NT2/D1 (cell line): ENCODE measurements at regions not wholly inside any gene's neighbourhood (a gene's known extent, or its start where the extent isn't known, plus 50 kb on each side); places are given as distances from the start of the nearest gene placed in this dataset.
"Not testable (repeated sequence)": the region's sequence is repeated elsewhere in the genome, so short reads cannot be mapped to it uniquely, and the experiment has no call there.

ENCODE experiments used
- DNase-seq: peaks from one replicate; pipeline ENCODE4 v3.0.0-alpha.2; 2011; ENCODE audit warnings: low read depth, low spot score
- H3K27me3 ChIP-seq: 2 replicates; pipeline ENCODE4 v1.6.0; 2011; ENCODE audit warnings: mild to moderate bottlenecking; ENCODE audit not compliant: insufficient read length, insufficient read depth
- H3K36me3 ChIP-seq: 2 replicates; pipeline ENCODE4 v1.6.1; 2011; ENCODE audit warnings: mild to moderate bottlenecking, low read length, mixed read lengths; ENCODE audit not compliant: insufficient read depth, insufficient read length
- H3K4me1 ChIP-seq: 2 replicates; pipeline ENCODE4 v1.5.1; 2011; ENCODE audit not compliant: insufficient read depth, insufficient read length
- H3K4me3 ChIP-seq: 2 replicates; pipeline ENCODE4 v1.5.1; 2011; ENCODE audit warnings: low read depth; ENCODE audit not compliant: insufficient read length
- H3K9ac ChIP-seq: 2 replicates; pipeline ENCODE4 v1.6.0; 2011; ENCODE audit warnings: low read depth; ENCODE audit not compliant: insufficient read length
- H3K9me3 ChIP-seq: 2 replicates; pipeline ENCODE4 v1.5.1; 2011; ENCODE audit warnings: mild to moderate bottlenecking, low read length; ENCODE audit not compliant: insufficient read depth
- SUZ12 ChIP-seq: IDR thresholded peaks from 2 replicates; pipeline ENCODE4 v1.6.1; 2011; ENCODE audit not compliant: insufficient read length, insufficient read depth; ENCODE audit errors: extremely low read depth
- YY1 ChIP-seq: IDR thresholded peaks from 2 replicates; pipeline ENCODE4 v1.6.1; 2011; ENCODE audit not compliant: insufficient read length, insufficient read depth
- ZNF274 ChIP-seq: IDR thresholded peaks from 2 replicates; pipeline ENCODE4 v1.6.1; 2011; ENCODE audit warnings: mild to moderate bottlenecking, low read depth, low read length

DNA sequence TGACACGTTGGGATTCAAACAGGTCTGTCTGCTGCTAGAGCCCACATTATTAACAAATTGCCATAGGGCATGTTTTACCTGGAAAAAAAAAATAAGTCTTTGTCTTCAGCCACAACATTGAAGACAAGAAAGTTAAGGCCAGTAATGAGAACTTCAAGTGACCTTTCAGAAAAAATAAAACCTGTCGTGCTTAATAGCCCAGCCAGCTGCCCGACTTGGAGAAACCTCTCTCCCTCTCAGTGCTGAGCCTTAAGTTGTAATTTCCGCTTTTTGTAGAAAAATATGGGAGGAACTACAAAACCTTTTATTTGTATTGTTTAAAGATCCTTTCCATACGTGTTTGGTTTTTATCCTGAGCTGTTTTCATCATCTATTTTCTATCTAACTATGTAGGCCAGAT lies 454.3 kb upstream of the SLITRK6 start:
- not testable (repeated sequence) for H3K27me3 ChIP-seq, H3K9ac ChIP-seq, H3K36me3 ChIP-seq, H3K4me1 ChIP-seq, DNase-seq, H3K9me3 ChIP-seq, H3K4me3 ChIP-seq

GRCh38 chr13:86255820-86256219 lies 456.6 kb upstream of the SLITRK6 start:
- DNase-seq, H3K4me1 ChIP-seq, H3K9me3 ChIP-seq, H3K36me3 ChIP-seq, H3K9ac ChIP-seq, H3K27me3 ChIP-seq, H3K4me3 ChIP-seq: not testable (repeated sequence)

GRCh38 chr13:86269511-86269910 lies 470.3 kb upstream of the SLITRK6 start:
- H3K27me3 ChIP-seq, result no peaks in the 10 kb centered on the region
- TF ChIP-seq SUZ12 (no peak), ZNF274 (no peak), YY1 (no peak)
- H3K9me3 ChIP-seq, result no peaks in the 10 kb centered on the region
- no peak for DNase-seq
- H3K36me3 ChIP-seq, result no peaks in the 10 kb centered on the region
- no peak overlapping the region for H3K4me3 ChIP-seq
- H3K4me1 ChIP-seq, result no peaks in the 10 kb centered on the region
- no peak overlapping the region for H3K9ac ChIP-seq

- Histone ChIP-seq H3K36me3 (no peaks in the 10 kb centered on the region), H3K4me1 (no peaks in the 10 kb centered on the region), H3K9me3 (no peaks in the 10 kb centered on the region), H3K27me3 (no peaks in the 10 kb centered on the region), H3K9ac (no peak overlapping the region), H3K4me3 (no peak overlapping the region)
- no peak for DNase-seq
- TF ChIP-seq ZNF274 (no peak), YY1 (no peak), SUZ12 (no peak)
These were observed 483.2 kb upstream of the SLITRK6 start for GRCh38 chr13:86282442-86282841.

- H3K4me3 ChIP-seq, result no peak overlapping the region
- no peaks in the 10 kb centered on the region for H3K36me3 ChIP-seq
- no peak for TF ChIP-seq SUZ12
- no peak for TF ChIP-seq ZNF274
- TF ChIP-seq YY1, result no peak
- no peak overlapping the region for H3K9ac ChIP-seq
- no peaks in the 10 kb centered on the region for H3K9me3 ChIP-seq
- DNase-seq, result no peak
- no peaks in the 10 kb centered on the region for H3K27me3 ChIP-seq
- H3K4me1 ChIP-seq, result no peaks in the 10 kb centered on the region
These were observed 483.8 kb upstream of the SLITRK6 start for GRCh38 chr13:86283031-86283430.

- TF ChIP-seq SUZ12 (no peak), ZNF274 (no peak), YY1 (no peak)
- H3K9me3 ChIP-seq, result no peaks in the 10 kb centered on the region
These were observed 499.5 kb upstream of the SLITRK6 start for GRCh38 chr13:86298725-86299124.

GRCh38 chr13:86299128-86299527 lies 499.9 kb upstream of the SLITRK6 start:
- TF ChIP-seq ZNF274, result no peak
- no peak for TF ChIP-seq YY1
- no peak for TF ChIP-seq SUZ12
- Histone ChIP-seq H3K9ac (no peak overlapping the region), H3K27me3 (no peaks in the 10 kb centered on the region), H3K4me1 (no peaks in the 10 kb centered on the region), H3K4me3 (no peak overlapping the region), H3K9me3 (no peaks in the 10 kb centered on the region), H3K36me3 (no peaks in the 10 kb centered on the region)
- no peak for DNase-seq

More at GRCh38 chr13:86298725-86299124, 499.5 kb upstream of the SLITRK6 start:
- Histone ChIP-seq H3K36me3 (no peaks in the 10 kb centered on the region), H3K4me3 (no peak overlapping the region), H3K27me3 (no peaks in the 10 kb centered on the region), H3K9ac (no peak overlapping the region), H3K4me1 (no peaks in the 10 kb centered on the region)
- DNase-seq, result no peak

DNA sequence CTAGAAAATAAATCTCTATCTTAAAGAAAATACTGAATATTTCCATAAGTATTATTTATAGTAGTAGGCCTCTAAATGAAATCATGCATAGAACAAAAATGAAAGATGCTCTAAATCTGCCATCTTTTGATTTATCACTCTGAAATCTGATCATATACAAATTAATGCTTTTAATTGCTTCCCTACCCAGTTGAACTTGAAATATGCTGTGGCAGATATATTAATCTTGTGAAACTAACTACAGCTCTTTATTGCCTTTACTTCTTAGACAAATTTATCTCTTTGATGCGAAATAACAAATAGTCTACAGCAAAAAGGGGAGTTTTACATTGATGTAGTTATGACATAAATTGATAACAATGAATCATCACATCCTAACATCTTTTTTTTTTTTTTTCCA lies 510.7 kb upstream of the SLITRK6 start:
- no peak for DNase-seq
- no peak overlapping the region for H3K4me3 ChIP-seq
- no peak overlapping the region for H3K9ac ChIP-seq
- H3K27me3 ChIP-seq, result no peaks in the 10 kb centered on the region
- H3K4me1 ChIP-seq, result no peaks in the 10 kb centered on the region
- no peaks in the 10 kb centered on the region for H3K9me3 ChIP-seq
- H3K36me3 ChIP-seq, result no peaks in the 10 kb centered on the region
- no peak for TF ChIP-seq SUZ12
- no peak for TF ChIP-seq YY1
- TF ChIP-seq ZNF274, result no peak
